Activated T-cell treated with anti-CD3 and anti-CD28 coated beads, Interleukin-2, amount 50 U/mL, for 48 hours (primary cell): ENCODE measurements at regions not wholly inside any gene's neighbourhood (a gene's known extent, or its start where the extent isn't known, plus 50 kb on each side); places are given as distances from the start of the nearest gene placed in this dataset.

Source experiments
- DNase-seq, 2 experiments: peaks; one replicate each; pipeline ENCODE4 v3.0.0-alpha.2; 2020

DNA sequence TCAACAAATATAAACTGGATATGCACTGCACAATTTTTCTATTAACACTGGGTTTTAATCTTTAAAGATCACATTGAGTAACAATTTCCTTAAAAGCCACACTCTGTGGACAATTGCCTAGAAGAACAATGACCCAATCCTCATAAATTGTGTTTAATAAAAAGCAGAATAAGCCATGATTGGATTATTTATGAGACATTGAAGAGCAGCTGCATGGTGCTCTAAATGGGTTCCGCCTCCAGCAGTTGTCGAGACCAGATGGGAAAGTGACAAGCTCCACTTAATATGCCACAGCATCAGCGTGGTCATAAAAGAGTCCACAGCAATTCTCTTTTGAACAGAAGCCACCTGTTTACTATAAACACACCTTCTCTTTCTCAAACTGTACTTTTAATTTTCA lies 635.2 kb upstream of the FRG1 start:
- no peak for DNase-seq

DNA sequence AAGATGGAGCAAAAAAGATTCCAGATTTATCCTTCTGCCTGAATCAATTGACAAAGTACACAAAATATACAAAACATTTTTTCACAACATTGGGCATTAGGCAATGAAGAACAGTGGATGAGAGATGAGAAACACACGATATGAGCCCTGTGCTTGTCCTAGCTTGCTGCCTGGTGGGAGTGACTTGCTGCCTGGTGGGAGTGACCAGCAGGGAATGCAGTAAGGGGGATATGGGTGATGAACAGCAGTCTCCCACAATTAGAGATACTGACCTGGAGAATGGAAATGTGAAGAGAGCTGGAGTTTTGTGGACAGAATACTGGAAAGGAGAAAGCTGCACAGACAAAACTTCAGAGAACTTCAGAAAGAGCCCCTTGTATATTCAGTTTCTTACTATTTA lies 629.4 kb upstream of the FRG1 start:
- no peak for DNase-seq

DNA sequence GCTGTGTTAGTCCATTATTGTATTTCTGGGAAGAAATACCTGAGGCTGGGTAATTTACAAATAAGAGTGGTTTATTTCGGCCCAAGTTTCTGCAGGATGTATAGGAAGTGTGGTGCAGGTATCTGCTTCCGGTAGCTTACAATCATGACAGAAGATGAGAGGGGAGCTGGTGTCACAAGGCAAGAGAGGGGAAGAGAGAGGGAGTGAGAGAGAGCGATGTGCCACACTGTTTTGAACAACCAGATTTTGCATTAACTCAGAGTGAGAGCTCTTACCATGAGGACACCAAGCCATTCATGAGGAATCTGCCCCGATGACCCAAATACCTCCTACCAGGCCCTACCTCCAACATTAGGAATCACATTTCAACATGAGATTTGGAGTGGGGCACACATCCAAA lies 627.6 kb upstream of the FRG1 start:
- DNase-seq, result no peak

DNA sequence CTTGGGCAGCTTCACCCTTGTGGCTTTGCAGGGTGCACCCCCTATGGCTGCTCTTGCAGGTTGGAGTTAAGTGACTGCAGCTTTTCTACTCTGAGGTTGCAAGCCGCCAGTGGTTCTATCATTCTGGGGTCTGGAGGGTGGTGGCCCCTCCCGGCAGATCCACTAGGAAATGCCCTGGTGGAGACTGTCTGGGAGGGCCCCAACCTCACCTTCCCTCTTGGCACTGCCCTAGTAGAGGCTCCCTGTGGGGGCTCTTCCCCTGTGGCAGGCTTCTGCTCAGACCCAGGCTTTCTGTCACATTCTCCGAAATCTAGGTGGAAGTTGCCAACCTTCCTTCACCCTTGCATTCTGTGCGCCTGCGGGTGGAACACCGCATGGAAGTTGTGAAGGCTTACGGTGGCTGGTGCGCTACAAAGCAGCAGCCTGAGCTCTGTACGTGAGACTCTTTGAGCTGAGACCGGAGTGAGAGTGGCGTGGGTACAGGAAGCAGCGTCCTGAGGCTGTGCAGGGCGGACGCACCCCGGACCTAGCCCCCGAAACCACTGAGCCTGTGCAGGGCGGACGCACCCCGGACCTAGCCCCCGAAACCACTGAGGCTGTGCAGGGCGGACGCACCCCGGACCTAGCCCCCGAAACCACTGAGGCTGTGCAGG lies 626.7 kb upstream of the FRG1 start:
- no peak for DNase-seq

DNA sequence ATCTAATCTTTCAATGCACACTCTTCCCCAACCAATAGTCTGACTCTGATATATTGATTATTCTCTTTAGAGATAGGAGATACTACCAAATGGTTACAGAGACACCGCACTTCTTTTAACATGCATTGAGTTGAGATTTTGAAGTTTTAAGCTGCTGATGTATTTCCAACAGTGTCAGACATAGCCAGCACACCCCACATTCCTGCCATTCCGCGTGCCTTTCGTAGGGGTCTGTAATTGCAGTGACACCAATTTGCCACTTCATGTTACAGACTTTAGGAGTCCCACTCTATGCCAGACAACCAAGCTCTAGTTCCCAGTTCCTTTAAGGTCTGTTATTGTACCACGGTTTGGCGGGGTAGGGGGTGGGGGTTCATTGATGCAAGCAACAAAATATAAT lies 618.2 kb upstream of the FRG1 start:
- no peak for DNase-seq

DNA sequence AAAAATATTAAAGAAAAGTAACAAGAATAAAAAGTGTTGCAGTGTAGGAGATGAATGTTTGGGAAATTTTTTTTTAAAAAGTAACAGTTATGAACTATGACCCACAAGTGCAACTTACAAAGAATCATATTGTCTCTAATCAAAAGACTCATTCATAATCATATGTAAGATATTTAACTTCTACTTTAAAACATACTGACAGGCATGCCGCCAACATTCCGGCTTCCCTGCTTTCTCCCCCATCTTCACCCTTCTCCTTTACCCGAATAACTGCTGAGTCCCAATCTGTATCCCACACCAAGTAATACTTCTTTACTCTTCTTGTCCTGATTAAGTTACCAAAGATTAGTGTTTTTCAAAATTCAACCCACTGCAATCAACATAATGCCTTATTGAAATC lies 598.8 kb upstream of the FRG1 start:
- DNase-seq, result no peak

DNA sequence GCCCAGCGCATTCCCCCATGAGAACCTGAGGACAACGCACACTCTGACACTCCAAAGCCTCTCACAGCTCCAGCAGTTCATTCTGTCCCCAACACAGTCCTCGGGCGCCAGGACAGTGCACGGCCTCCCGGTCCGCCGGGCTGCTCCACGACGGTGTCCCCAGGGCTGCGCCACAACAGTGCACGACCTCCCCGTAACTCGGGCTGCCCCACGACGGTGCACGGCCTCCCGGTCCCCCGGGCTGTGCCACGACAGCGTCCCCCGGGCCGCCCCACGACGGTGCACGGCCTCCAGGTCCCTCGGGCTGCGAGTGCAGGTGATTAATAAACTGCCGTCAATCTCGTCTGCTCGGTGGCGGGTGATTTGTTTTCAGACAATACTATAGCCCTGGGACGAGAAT lies 585.1 kb upstream of the FRG1 start:
- DNase-seq, result no peak

DNA sequence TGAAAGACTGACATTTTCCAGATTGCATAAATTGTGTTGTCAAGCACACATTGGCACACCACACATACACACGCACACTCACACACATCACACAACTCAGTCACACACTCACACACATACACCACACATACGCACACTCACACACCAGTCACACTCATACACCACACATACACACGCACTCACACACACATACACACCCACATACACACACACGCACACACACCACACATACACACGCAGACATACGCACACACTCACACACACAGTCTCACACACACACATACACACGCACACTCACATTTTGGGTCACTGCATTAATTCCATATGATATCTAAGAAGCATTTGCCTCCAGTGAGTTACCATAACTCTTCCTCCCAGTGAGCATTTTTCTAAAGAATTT lies 578.3 kb upstream of the FRG1 start:
- DNase-seq, result no peak

DNA sequence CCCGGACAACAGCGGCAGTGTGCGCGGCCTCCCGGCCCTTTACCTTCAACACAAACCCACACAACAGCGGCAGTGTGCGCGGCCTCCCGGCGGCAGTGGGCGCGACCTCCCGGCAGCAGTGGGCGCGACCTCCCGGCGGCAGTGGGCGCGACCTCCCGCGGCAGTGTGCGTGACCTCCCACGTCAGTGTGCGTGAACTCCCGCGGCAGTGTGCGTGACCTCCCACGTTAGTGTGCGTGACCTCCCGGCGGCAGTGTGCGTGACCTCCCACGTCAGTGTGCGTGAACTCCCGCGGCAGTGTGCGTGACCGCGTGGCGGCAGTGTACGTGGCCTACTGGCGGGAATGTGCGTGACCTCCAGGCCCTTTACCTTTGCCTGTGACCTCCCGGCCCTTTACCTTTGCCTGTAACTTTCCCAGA lies 576.6 kb upstream of the FRG1 start:
- no peak for DNase-seq

DNA sequence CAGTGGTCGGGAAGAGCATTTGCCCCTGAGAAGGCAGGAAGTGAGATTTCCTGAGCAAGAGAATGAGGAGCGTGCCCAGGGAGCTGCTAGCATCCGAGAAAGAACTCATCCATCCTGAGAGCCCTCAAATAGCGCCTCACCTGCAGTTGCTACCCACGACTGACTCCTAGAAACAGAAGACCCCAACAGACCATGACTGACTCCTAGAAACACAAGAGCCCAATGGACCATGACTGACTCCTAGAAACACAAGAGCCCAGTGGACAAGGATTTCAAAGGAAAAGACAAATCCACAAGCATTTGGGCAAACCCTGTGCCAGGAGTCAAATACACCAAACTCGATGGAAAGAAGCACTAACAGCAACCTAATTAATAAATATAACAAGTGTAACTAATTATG lies 575.2 kb upstream of the FRG1 start:
- DNase-seq, result no peak

DNA sequence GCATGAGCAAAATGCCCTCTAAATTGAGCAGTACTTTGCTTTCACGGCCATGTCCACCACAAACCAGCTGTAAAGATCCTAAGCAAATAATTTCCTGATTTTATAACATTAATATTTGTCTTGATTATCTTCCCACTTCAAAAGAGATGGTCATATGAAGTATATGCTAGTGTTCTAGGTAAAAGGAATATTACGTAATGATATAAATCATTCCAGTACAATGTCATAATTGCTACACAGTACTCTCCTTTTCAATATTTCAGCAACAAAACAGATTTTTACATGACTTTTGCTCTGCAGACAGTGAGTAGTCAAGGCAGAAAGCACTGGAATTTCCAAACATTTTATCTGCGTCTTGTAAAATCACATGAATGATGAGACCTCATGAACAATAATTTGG lies 572.8 kb upstream of the FRG1 start:
- DNase-seq, result no peak

DNA sequence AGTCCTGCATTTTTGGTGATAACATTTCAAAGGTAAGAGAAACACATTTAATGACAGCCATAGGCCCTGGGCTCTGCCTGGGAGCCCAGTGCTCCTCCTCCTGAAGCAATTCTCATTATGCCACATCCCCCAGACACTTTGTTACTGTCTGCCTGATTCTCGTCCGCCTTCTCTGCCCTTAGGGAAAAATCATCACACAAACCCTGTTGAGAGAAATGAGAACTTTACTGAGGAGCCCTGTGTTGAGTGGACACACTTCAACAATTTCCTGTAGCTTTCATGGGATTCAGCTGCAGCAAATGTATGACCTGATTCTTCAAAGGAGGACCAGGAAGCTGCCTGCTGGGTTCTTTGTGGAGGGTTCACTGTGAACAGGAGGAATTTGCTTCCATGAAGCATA lies 566.5 kb upstream of the FRG1 start:
- no peak for DNase-seq

DNA sequence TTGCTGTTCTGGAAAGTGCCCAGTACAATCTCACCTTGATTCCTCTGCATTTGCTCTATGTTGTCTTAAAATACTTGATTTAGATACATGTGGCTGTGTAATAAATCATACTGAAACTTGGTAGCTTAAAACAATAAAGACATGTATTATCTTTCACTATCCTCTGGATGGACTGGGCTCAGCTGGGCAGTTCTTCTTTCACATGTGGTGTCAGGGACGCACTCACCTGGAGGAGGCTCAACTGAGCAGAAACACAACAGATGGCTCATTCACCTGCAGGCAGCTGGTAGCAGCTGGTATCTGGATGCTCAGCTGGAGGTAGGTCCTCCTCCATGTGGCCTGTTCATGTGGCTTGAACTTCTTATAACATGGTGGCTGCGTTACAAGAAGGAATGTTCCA lies 563.8 kb upstream of the FRG1 start:
- DNase-seq, result no peak

DNA sequence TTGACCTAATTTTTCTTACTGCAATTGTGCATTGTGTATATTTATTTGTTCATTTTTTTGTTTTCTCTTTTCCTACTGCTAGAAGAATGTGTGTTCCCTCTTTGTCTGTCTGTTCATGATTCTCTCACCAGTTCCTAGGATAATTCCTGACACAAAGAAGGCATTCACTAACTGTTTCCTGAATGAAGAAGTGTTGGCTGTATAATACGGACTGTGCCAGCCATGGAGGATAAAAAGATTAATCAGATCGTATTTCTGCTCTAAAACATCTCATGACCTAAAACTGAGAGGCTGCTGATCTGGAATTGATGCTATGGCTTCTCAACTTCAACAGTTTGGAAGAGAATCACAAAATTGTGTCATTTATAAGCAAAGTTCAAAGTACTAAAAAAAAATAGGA lies 563.1 kb upstream of the FRG1 start:
- no peak for DNase-seq

DNA sequence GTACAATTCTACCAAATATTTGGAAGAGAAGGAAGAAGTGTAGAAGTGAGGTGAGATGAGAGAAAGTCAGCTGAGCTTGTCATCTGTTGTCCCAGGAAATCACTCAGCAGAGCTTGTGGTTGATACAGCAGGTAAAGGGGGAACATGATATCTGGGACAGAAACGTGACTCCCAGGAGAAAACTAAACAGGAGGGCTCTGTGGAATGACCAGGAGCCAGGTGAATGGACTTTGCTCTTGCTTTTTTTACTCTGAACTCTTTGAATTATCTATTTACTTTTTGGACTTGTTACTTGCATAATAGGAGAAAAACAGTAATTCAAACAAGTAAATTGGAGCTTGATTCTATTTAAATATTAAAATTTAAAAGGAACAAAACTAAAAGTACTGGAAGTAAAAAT lies 555.6 kb upstream of the FRG1 start:
- DNase-seq, result no peak

DNA sequence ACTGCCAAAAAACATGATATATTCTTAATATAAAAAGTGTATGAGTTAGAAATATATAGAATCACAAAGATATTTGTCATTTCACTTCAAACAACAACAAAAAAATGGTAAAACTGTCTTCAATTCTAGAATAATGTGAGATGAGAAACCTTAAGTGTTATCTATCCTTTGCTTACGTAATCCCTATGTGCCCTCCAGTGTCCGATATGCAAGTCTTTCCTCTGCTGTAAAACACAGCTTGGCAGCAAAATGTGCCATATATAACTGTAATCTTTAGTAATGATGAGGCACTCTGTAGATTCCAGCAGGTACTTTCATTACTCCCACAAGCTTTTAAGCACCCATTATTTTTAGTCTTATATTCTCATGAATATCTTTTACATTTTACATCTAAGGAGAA lies 555.1 kb upstream of the FRG1 start:
- no peak for DNase-seq

DNA sequence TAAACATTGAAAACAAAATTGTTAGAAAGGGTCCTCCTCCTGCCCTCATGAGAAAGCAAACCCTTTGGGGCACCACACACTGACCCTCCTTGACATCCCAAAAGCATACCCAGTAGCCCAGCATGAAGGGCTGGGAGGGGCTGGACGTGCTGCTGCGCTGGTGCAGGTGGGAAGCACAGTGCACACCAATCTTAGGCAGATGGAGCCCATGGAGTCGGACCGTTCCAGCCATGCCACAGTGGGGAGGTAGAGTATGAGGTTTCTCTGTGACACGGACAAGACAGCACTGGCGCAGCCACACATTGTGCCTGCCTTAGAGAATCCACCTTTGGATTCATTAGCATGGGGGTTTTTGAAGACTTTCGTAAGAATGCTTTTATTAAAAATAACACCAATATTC lies 544.2 kb upstream of the FRG1 start:
- DNase-seq, result no peak

DNA sequence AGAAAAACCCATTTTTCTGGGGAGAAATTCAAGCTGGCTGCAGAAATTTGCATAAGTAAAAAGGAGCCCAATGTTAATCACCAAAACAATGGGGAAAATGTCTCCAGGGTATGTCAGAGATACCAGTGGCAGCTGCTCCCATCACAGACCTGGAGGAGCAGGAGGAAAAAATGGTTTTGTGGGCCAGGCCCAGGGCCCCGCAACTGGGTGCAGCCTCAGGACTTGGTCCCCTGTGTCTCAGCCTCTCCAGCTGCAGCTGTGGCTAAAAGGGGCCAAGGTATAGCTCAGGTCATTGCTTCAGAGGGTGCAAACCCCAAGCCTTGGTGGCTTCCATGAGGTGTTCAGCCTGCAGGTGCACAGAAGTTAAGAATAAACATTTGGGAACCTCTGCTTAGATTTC lies 536.4 kb upstream of the FRG1 start:
- DNase-seq, result no peak

DNA sequence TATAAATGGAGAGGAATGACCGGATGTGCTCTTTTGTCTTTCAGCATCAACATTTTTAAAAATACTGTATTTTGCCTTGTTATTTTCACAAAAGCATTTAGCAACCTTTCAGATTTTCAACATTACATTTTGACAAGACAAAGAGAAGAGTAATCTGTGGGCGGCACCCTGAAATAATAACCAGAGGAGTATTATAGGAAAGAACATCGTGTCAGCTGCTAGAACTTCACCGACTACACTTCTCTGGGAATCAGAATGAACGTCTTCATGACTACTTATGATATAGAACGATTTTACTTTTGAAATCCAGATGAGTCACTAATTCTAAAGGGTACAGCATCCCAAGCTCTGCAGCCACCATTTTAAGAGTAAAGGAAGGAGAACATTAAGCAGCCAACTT lies 531.5 kb upstream of the FRG1 start:
- DNase-seq, result no peak

DNA sequence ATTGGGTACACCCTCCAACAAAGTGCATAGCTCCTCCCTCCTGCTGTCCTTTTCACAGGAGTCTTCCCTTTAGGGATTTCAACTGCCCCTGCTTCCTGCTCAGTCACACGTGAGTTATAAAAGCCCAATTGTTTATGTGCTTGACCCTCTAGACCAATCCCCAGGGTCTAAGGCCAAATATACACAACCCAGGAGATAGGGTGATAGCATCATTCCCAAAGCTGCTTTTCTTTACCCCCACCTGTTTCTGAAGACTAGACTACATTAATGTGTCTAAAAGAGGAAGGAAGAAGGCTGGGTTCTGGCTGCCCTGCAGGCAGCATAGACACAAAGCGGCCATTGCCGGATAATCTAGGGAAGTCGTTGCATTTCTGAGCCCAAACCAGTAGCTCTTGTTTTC lies 526.7 kb upstream of the FRG1 start:
- DNase-seq, result no peak

DNA sequence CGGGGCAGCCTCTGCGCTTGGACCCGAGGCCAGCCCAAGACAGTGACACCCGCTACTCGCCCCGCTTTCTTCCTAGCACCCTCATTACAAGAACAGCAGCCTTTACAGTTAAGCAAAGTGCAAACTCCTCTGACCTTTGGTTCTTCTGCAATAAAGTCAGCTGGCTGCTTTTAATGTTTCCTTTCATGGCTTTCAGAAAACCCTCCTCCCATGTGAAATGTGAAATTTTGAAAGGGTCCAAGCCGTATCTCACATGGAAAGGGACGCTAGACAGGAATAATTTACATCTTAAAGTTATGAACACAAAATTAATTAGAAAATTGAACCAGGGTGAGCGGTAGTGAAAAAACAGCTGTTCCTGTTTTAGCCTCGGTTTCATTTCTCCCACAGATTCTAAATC lies 520.1 kb upstream of the FRG1 start:
- no peak for DNase-seq

DNA sequence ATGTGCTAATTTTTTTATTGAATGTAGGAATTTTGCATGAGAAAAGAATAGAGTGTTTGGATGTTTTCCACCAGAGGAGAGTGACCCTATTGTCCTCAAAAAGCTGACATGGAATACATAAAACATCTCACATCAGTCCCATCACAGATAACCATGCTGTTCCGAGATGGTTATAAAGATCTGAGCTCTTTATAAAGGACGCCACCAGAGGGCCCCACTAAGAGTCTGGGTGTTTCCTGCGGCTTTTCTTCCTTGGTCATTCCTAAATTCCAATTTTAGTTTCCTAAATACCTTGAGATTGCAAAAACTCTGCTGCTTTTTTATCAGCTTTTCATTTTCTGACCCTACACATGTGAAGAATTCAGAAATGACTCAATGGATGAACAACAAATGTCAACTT lies 504.5 kb upstream of the FRG1 start:
- no peak for DNase-seq

DNA sequence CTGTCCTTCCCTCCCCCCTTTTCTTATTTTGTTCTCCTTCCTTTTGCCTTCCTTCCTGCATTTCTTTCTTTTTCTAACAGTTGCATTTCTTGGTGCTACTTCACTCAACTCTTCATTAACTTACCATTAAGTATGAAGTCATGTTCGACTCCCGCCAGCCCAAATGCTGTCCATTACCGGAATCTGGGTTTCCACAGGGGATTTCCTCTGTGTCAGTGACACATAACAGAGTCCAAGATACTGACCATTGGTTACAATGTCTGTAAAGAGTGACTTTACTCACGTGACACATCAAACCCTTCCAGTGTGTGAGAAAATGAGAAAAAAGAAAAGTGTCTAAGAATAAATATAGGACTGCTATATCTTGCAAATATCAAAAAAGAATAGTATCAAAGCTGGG lies 500.0 kb upstream of the FRG1 start:
- DNase-seq, result no peak

DNA sequence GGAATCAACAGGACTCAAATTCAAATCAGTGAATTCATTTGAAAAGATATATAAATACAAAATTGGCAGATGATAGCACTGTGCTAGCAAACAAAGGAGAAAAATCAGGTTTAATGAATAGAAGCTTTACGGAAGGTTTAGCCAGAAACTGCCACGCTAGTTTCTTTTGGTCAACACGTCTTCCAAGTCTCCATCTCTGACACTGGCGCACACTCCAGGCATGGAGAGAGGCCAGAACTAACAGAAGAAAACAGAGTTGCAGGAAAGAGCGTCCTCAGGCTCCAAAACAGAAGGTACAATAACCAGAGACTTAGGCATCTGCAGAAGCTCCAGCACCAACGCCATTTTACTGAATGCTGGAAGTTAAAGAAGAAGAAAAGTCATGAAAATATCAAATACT lies 497.3 kb upstream of the FRG1 start:
- no peak for DNase-seq

DNA sequence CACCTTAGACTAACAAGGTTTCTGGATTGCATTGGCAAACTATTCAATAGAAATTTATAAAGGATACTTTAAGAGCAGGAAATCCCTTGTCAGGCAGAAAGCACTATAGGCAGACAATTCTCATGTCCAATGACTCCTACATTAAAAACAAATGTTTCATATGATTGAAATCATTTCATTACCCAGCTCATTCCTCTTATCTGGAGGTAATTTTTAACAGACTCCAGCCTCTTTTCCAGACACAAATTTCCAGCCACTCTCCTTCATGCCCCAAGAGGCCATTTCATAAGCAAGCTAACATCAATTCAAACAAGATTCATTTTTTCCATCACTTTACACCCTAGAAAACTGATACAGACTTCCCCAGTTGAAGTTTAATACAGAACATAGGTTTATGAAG lies 495.1 kb upstream of the FRG1 start:
- no peak for DNase-seq

DNA sequence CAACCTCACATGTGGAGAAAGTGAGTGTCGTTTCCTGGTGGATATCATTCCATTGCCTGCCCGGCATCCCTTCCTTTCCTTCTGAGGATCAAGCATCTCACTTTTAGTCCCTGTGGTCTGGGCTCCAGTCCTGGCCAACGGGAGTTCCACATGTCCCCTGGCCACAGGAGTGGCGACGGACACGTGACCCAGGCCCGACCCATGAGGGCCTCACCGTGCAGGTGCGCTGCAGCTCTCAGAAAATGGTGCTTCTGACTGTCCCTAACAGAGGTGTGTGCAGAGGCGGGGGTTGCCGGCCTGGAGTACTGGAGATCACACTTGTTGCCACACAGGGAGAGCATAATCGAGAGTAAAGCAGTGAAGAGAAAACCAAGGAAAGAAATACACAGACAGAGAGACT lies 476.9 kb upstream of the FRG1 start:
- DNase-seq, result no peak
